ENCODE measurements at regions not wholly inside any gene's neighbourhood (a gene's known extent, or its start where the extent isn't known, plus 50 kb on each side); places are given as distances from the start of the nearest gene placed in this dataset.
"Not testable (repeated sequence)": the region's sequence is repeated elsewhere in the genome, so short reads cannot be mapped to it uniquely, and the experiment has no call there.

DNA sequence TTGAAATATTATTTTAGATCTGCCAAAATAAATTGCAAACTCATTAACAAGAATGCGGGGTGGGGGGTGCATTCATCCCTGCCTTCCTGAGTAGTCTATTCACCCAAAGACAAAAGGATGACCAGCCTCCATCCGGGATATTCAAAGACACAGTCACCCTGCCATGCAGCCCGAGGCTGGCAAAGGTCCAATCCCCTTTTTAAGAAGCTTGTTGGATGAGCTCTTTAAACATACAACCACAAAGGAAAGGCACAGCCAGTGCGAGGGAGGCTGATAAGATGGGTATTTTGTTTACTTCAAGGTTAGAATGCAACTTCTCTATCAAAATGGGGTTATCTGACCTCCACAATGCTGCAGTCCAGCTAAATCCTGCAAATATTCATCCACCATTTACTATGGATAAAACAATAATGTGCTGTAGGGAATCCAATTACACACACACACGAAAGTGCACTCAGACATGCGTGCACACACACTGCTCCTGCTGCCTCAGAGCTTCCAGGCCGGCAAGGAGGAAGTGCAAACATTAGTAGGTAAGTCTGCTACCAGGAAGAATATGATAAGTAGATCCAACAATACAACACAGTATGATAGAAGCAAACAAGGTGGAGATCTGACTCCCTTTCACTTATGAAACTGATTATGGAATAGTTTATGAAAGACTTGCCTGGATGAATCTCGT lies 133.6 kb downstream of the CCDC74A start:
- TF ChIP-seq, protein P1, sequence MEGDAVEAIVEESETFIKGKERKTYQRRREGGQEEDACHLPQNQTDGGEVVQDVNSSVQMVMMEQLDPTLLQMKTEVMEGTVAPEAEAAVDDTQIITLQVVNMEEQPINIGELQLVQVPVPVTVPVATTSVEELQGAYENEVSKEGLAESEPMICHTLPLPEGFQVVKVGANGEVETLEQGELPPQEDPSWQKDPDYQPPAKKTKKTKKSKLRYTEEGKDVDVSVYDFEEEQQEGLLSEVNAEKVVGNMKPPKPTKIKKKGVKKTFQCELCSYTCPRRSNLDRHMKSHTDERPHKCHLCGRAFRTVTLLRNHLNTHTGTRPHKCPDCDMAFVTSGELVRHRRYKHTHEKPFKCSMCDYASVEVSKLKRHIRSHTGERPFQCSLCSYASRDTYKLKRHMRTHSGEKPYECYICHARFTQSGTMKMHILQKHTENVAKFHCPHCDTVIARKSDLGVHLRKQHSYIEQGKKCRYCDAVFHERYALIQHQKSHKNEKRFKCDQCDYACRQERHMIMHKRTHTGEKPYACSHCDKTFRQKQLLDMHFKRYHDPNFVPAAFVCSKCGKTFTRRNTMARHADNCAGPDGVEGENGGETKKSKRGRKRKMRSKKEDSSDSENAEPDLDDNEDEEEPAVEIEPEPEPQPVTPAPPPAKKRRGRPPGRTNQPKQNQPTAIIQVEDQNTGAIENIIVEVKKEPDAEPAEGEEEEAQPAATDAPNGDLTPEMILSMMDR (IDR thresholded peaks at IDR 0.05 in 4 of 5, conservative IDR thresholded peaks at IDR 0.05 in 1 of 5) = not testable (repeated sequence)
- TF ChIP-seq POLR2A (IDR thresholded peaks at IDR 0.05) = not testable (repeated sequence)
